OCI-LY1 (cell line): ENCODE measurements at regions not wholly inside any gene's neighbourhood (a gene's known extent, or its start where the extent isn't known, plus 50 kb on each side); places are given as distances from the start of the nearest gene placed in this dataset.

ENCODE experiments used
- CTCF ChIP-seq: fragments of 200-600 bp; sonication (generic), shearing (Covaris generic); IDR thresholded peaks from 2 replicates; pipeline ENCODE4 v1.5.1; 2017; ENCODE audit warnings: mild to moderate bottlenecking, antibody characterized with exemption, low read length, moderate library complexity, mixed read lengths
- EZH2 ChIP-seq: fragments of 200-600 bp; sonication (generic), shearing (Covaris generic); IDR thresholded peaks from 2 replicates; pipeline ENCODE4 v1.8.0; 2017; ENCODE audit warnings: borderline replicate concordance, mixed run types, mild to moderate bottlenecking, antibody characterized with exemption, low read length, moderate library complexity, mixed read lengths

GRCh38 chr5:68087866-68088265, 127.7 kb upstream of the PIK3R1 start:
- no peak for TF ChIP-seq CTCF
- no peak for TF ChIP-seq EZH2
